CMK (cell line): ENCODE measurements at regions not wholly inside any gene's neighbourhood (a gene's known extent, or its start where the extent isn't known, plus 50 kb on each side); places are given as distances from the start of the nearest gene placed in this dataset.

ENCODE experiments used
- DNase-seq: peaks from one replicate; pipeline ENCODE4 v3.0.0-alpha.2; 2010; ENCODE audit warnings: low read depth

- DNase-seq = no peak
Observed at GRCh38 chr9:79152306-79152705, 419.5 kb upstream of the TLE4 start.

GRCh38 chr9:79154806-79155205, 417.0 kb upstream of the TLE4 start:
- DNase-seq = no peak

- no peak for DNase-seq
Observed at GRCh38 chr9:79155308-79155707, 416.5 kb upstream of the TLE4 start.

- DNase-seq = no peak
Observed at GRCh38 chr9:79163544-79163943, 408.2 kb upstream of the TLE4 start.

GRCh38 chr9:79164406-79164805, 407.4 kb upstream of the TLE4 start:
- no peak for DNase-seq

GRCh38 chr9:79165020-79165780, 406.6 kb upstream of the TLE4 start:
- DNase-seq = no peak

GRCh38 chr9:79166005-79166404, 405.8 kb upstream of the TLE4 start:
- no peak for DNase-seq

- no peak for DNase-seq
Observed at GRCh38 chr9:79170643-79171042, 401.1 kb upstream of the TLE4 start.

- DNase-seq = no peak
Observed at GRCh38 chr9:79173932-79174331, 397.8 kb upstream of the TLE4 start.

- DNase-seq = no peak
Observed at GRCh38 chr9:79176014-79176697, 395.6 kb upstream of the TLE4 start.

GRCh38 chr9:79184831-79185230, 386.9 kb upstream of the TLE4 start:
- DNase-seq = no peak

GRCh38 chr9:79185866-79186265, 385.9 kb upstream of the TLE4 start:
- no peak for DNase-seq

GRCh38 chr9:79189511-79189924, 382.2 kb upstream of the TLE4 start:
- DNase-seq = no peak

- DNase-seq = no peak
Observed at GRCh38 chr9:79193001-79193400, 378.8 kb upstream of the TLE4 start.

GRCh38 chr9:79193501-79194223, 378.1 kb upstream of the TLE4 start:
- no peak for DNase-seq

- no peak for DNase-seq
Observed at GRCh38 chr9:79195879-79196278, 375.9 kb upstream of the TLE4 start.

- no peak for DNase-seq
Observed at GRCh38 chr9:79196606-79197005, 375.2 kb upstream of the TLE4 start.

GRCh38 chr9:79200336-79200735, 371.4 kb upstream of the TLE4 start:
- DNase-seq = no peak

- DNase-seq = no peak
Observed at GRCh38 chr9:79201636-79202035, 370.1 kb upstream of the TLE4 start.

- DNase-seq = no peak
Observed at GRCh38 chr9:79208791-79209396, 362.9 kb upstream of the TLE4 start.

- DNase-seq = no peak
Observed at GRCh38 chr9:79210541-79211243, 361.1 kb upstream of the TLE4 start.
